ENCODE measurements at regions not wholly inside any gene's neighbourhood (a gene's known extent, or its start where the extent isn't known, plus 50 kb on each side); places are given as distances from the start of the nearest gene placed in this dataset.

- ChIA-PET POLR2A (ENCODE audit: low non-redundant PET) (no interaction called here), CTCF (no interaction called here)
- no peak for TF ChIP-seq CTCF (conservative IDR thresholded peaks at IDR 0.05; ENCODE audit: low read depth)
- no peak for DNase-seq (ENCODE audit: low spot score)
- H3K27ac ChIP-seq = no peak overlapping the region
Measured at GRCh38 chr7:65239324-65239706, 134.3 kb upstream of the ZNF92 start.

GRCh38 chr7:65238785-65239184 is 134.9 kb upstream of the ZNF92 start:
- ChIA-PET POLR2A (ENCODE audit: low non-redundant PET) (no interaction called here), CTCF (no interaction called here)
- TF ChIP-seq CTCF (conservative IDR thresholded peaks at IDR 0.05; ENCODE audit: low read depth) = no peak
- no peak overlapping the region for H3K27ac ChIP-seq
- no peak for DNase-seq (ENCODE audit: low spot score)

- no peak for TF ChIP-seq CTCF (conservative IDR thresholded peaks at IDR 0.05; ENCODE audit: low read depth)
- no peak overlapping the region for H3K27ac ChIP-seq
- DNase-seq (ENCODE audit: low spot score) = no peak
- ChIA-PET POLR2A (ENCODE audit: low non-redundant PET) (no interaction called here), CTCF (no interaction called here)
Measured at GRCh38 chr7:65235586-65235985, 138.1 kb upstream of the ZNF92 start.

- ChIA-PET CTCF (interaction anchor here (0.6 kb wide), 1 partner anchor 183 kb away, joined by 3 read pairs; no protein-coding TSS in a partner anchor), POLR2A (ENCODE audit: low non-redundant PET) (no interaction called here)
- H3K27ac ChIP-seq = no peak overlapping the region
- no peak for TF ChIP-seq CTCF (conservative IDR thresholded peaks at IDR 0.05; ENCODE audit: low read depth)
- DNase-seq (ENCODE audit: low spot score) = no peak
Measured at GRCh38 chr7:65233409-65234034, 140.1 kb upstream of the ZNF92 start.

GRCh38 chr7:65230231-65230630 is 143.4 kb upstream of the ZNF92 start:
- ChIA-PET POLR2A (ENCODE audit: low non-redundant PET) (no interaction called here), CTCF (no interaction called here)
- no peak for TF ChIP-seq CTCF (conservative IDR thresholded peaks at IDR 0.05; ENCODE audit: low read depth)
- DNase-seq (ENCODE audit: low spot score) = no peak
- H3K27ac ChIP-seq = no peak overlapping the region

- POLR2A ChIA-PET (ENCODE audit: low non-redundant PET) = no interaction called here
- TF ChIP-seq CTCF (conservative IDR thresholded peaks at IDR 0.05; ENCODE audit: low read depth) = no peak
- DNase-seq (ENCODE audit: low spot score) = no peak
- CTCF ChIA-PET = no interaction called here
- no peak overlapping the region for H3K27ac ChIP-seq
Measured at GRCh38 chr7:65225422-65226006, 148.1 kb upstream of the ZNF92 start.

Measured in RWPE1 (cell line).